NCI-H510A treated with DMSO at 0.1 percent for 48 hours (cell line): ENCODE measurements at regions not wholly inside any gene's neighbourhood (a gene's known extent, or its start where the extent isn't known, plus 50 kb on each side); places are given as distances from the start of the nearest gene placed in this dataset.
A peak's percentile ranks its signal among the peaks of the same experiment; 100 is the strongest.
"Not testable (repeated sequence)": the region's sequence is repeated elsewhere in the genome, so short reads cannot be mapped to it uniquely, and the experiment has no call there.

Source experiments
- DNase-seq: peaks from one replicate; lab custom pipeline; 2025; lab: John Stamatoyannopoulos, UW

GRCh38 chr1:112855152-112855828, 100.7 kb downstream of the SLC16A1 start:
- DNase-seq = no peak

GRCh38 chr1:112854368-112854984, 101.5 kb downstream of the SLC16A1 start:
- not testable (repeated sequence) for DNase-seq

GRCh38 chr1:112853915-112854314, 102.1 kb downstream of the SLC16A1 start:
- DNase-seq = not testable (repeated sequence)

GRCh38 chr1:112852934-112853333, 103.1 kb downstream of the SLC16A1 start:
- no peak for DNase-seq

GRCh38 chr1:112852276-112852675, 103.7 kb downstream of the SLC16A1 start:
- no peak for DNase-seq

GRCh38 chr1:112850034-112850757, 105.8 kb downstream of the SLC16A1 start:
- DNase-seq = no peak

- no peak for DNase-seq
These were observed 106.5 kb downstream of the SLC16A1 start for GRCh38 chr1:112849425-112850033.

GRCh38 chr1:112841825-112842224, 114.2 kb downstream of the SLC16A1 start:
- DNase-seq = no peak

GRCh38 chr1:112840631-112841624, 115.1 kb downstream of the SLC16A1 start:
- DNase-seq = peak; percentile 91

- DNase-seq = no peak
These were observed 119.4 kb downstream of the SLC16A1 start for GRCh38 chr1:112836642-112837041.

- DNase-seq = no peak
These were observed 118.7 kb upstream of the PPM1J start for GRCh38 chr1:112833806-112834205.

GRCh38 chr1:112832259-112832658, 117.1 kb upstream of the PPM1J start:
- DNase-seq = not testable (repeated sequence)

- not testable (repeated sequence) for DNase-seq
These were observed 114.6 kb upstream of the PPM1J start for GRCh38 chr1:112829691-112830090.

- DNase-seq = no peak
These were observed 113.6 kb upstream of the PPM1J start for GRCh38 chr1:112828716-112829115.

- not testable (repeated sequence) for DNase-seq
These were observed 112.3 kb upstream of the PPM1J start for GRCh38 chr1:112827391-112827790.

GRCh38 chr1:112826217-112826944, 111.2 kb upstream of the PPM1J start:
- no peak for DNase-seq

GRCh38 chr1:112825563-112826216, 110.6 kb upstream of the PPM1J start:
- not testable (repeated sequence) for DNase-seq

GRCh38 chr1:112825075-112825474, 109.9 kb upstream of the PPM1J start:
- not testable (repeated sequence) for DNase-seq

- not testable (repeated sequence) for DNase-seq
These were observed 106.4 kb upstream of the PPM1J start for GRCh38 chr1:112821307-112822063.
